SK-N-SH treated with all-trans-retinoic acid at 6 μM for 48 hours (cell line): ENCODE measurements at regions not wholly inside any gene's neighbourhood (a gene's known extent, or its start where the extent isn't known, plus 50 kb on each side); places are given as distances from the start of the nearest gene placed in this dataset.

ENCODE experiments used
- ATAC-seq: fragments of 200-7000 bp; cut with Tn5 transposase; 3 replicates; pipeline ENCODE4 v1.9.1; 2020; ENCODE audit warnings: mild to moderate bottlenecking, moderate library complexity
- BACH2 ChIP-seq: fragments of 250-450 bp; sonication (Bioruptor Pico); IDR thresholded peaks from 2 replicates; pipeline ENCODE4 v1.9.0; 2021; ENCODE audit warnings: mild to moderate bottlenecking, borderline replicate concordance
- CSDC2 ChIP-seq: fragments of 250-450 bp; sonication (Bioruptor Pico); IDR thresholded peaks from 2 replicates; pipeline ENCODE4 v1.5.0; 2020; ENCODE audit warnings: mild to moderate bottlenecking, moderate library complexity
- GLIS3 ChIP-seq: fragments of 250-450 bp; sonication (Bioruptor Pico); IDR thresholded peaks from 2 replicates; pipeline ENCODE4 v1.5.0; 2020; ENCODE audit warnings: mild to moderate bottlenecking, moderate library complexity
- ISL1 ChIP-seq: fragments of 250-450 bp; sonication (Bioruptor Pico); IDR thresholded peaks from 2 replicates; pipeline ENCODE4 v2.1.2; 2022; ENCODE audit warnings: mild to moderate bottlenecking, moderate library complexity
- OSR1 ChIP-seq: fragments of 250-450 bp; sonication (Bioruptor Pico); IDR thresholded peaks from 2 replicates; pipeline ENCODE4 v1.8.0; 2022; ENCODE audit warnings: moderate library complexity, mild to moderate bottlenecking, inconsistent platforms
- PATZ1 ChIP-seq: fragments of 250-450 bp; sonication (Bioruptor Pico); IDR thresholded peaks from 2 replicates; pipeline ENCODE4 v1.8.0; 2020; ENCODE audit warnings: mild to moderate bottlenecking, moderate library complexity, borderline replicate concordance
- PPARA ChIP-seq: fragments of 250-450 bp; sonication (Bioruptor Pico); IDR thresholded peaks from 2 replicates; pipeline ENCODE4 v1.5.0; 2020; ENCODE audit warnings: mild to moderate bottlenecking, borderline replicate concordance
- SNAI2 ChIP-seq: fragments of 250-450 bp; sonication (Bioruptor Pico); IDR thresholded peaks from 2 replicates; pipeline ENCODE4 v1.5.0; 2020; ENCODE audit warnings: mild to moderate bottlenecking, moderate library complexity
- TSHZ2 ChIP-seq: fragments of 250-450 bp; sonication (Bioruptor Pico); IDR thresholded peaks from 2 replicates; pipeline ENCODE4 v1.5.0; 2020; ENCODE audit warnings: mild to moderate bottlenecking, moderate library complexity
- ZC3H10 ChIP-seq: fragments of 250-450 bp; sonication (Bioruptor Pico); IDR thresholded peaks from 2 replicates; pipeline ENCODE4 v1.5.1; 2021; ENCODE audit warnings: mild to moderate bottlenecking, moderate library complexity
- ZFP3 ChIP-seq: fragments of 250-450 bp; sonication (Bioruptor Pico); IDR thresholded peaks from 2 replicates; pipeline ENCODE4 v1.5.0; 2020; ENCODE audit warnings: mild to moderate bottlenecking, moderate library complexity
- ZFP30 ChIP-seq: fragments of 450-650 bp; formaldehyde crosslinking; IDR thresholded peaks from 2 replicates; pipeline ENCODE4 v1.5.0; 2022; ENCODE audit warnings: mild to moderate bottlenecking, moderate library complexity
- ZNF565 ChIP-seq: fragments of 450-650 bp; formaldehyde crosslinking; conservative IDR thresholded peaks from 2 replicates; pipeline ENCODE4 v1.5.0; 2020; ENCODE audit warnings: low read depth, mild to moderate bottlenecking, moderate library complexity
- ZNF70 ChIP-seq: fragments of 450-650 bp; formaldehyde crosslinking; IDR thresholded peaks from 2 replicates; pipeline ENCODE4 v1.5.0; 2020; ENCODE audit warnings: mild to moderate bottlenecking, moderate library complexity
- ZNF8 ChIP-seq: fragments of 450-650 bp; formaldehyde crosslinking; IDR thresholded peaks from 2 replicates; pipeline ENCODE4 v1.5.0; 2020; ENCODE audit warnings: mild to moderate bottlenecking, moderate library complexity
- TF ChIP-seq, protein P1 (sequence below): fragments of 250-450 bp; sonication (Bioruptor Pico); IDR thresholded peaks from 2 replicates; pipeline ENCODE4 v1.8.0; 2021; ENCODE audit warnings: low read depth, mild to moderate bottlenecking, moderate library complexity, borderline replicate concordance
- TF ChIP-seq, protein P2 (sequence below): fragments of 250-450 bp; sonication (Bioruptor Pico); IDR thresholded peaks from 2 replicates; pipeline ENCODE4 v1.5.1; 2021; ENCODE audit warnings: mild to moderate bottlenecking, moderate library complexity
- TF ChIP-seq, protein P3 (sequence below): fragments of 250-450 bp; sonication (Bioruptor Pico); IDR thresholded peaks from 2 replicates; pipeline ENCODE4 v1.5.1; 2020; ENCODE audit warnings: low read depth, mild to moderate bottlenecking, moderate library complexity

DNA sequence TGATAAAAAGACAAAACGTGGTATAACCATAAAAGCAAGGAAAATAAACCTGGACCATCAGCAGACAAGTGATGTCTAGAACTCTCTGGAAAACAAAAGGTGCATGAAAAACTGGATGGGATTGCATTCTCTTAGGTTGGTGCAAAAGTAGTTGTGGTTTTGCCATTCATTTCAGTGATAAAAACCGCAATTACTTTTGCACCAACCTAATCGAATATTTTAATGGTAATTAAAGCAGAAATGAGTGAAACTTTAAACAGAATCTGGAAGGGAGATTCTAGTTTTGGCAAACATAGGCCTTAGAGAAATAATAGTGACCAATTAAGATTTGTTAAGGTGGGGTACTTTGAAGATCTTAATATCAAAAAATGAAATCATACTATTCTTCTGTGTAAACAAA, 800.8 kb upstream of the GYPC start:
- ATAC-seq: no peak
- no peak for TF ChIP-seq OSR1 (CRISPR knock-in tag)
- TF ChIP-seq ZNF70 (CRISPR knock-in tag): no peak
- TF ChIP-seq, all 23 proteins: peak for 0

DNA sequence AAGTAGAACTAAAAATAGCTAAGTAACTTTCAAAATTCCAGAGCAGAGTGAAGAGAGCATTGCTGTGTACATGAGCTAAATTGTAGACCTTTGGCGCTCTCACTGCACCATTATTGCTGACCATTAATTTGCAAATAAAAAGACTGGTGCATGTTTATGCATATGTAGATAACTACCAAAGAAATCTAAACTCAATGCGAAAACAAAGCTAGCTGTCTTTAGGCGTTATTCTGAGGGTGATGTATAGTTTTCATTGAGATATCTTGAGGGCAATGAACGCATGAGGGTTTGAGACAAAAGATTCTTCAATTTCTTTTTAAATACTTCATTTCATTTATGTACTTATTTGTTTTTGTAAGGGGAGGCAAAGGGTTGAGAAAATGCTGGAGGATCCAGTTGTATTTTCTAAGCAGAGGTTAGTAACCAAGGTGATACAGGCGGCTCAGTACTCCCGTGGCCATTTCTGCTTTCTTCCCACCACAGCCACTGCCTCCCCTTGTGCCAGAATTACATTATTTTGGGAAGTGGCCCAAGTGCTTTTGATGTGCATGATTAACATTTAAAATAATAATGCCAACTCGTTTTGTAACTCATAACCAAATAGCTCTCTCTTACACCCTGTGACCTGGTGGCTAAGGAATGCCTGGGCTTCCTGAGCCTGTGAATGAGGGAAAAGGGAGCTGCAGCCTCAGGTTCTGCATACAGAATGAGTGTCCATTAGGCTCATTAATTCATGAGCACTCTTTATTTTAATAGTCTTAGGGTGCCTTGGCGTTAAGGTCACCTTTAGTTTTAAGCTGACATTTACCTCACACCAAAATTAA, 797.8 kb upstream of the GYPC start:
- no peak for ATAC-seq

GRCh38 chr2:125861461-125861860, 794.5 kb upstream of the GYPC start:
- TF ChIP-seq, protein P1, sequence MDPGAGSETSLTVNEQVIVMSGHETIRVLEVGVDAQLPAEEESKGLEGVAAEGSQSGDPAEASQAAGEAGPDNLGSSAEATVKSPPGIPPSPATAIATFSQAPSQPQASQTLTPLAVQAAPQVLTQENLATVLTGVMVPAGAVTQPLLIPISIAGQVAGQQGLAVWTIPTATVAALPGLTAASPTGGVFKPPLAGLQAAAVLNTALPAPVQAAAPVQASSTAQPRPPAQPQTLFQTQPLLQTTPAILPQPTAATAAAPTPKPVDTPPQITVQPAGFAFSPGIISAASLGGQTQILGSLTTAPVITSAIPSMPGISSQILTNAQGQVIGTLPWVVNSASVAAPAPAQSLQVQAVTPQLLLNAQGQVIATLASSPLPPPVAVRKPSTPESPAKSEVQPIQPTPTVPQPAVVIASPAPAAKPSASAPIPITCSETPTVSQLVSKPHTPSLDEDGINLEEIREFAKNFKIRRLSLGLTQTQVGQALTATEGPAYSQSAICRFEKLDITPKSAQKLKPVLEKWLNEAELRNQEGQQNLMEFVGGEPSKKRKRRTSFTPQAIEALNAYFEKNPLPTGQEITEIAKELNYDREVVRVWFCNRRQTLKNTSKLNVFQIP: no peak
- TF ChIP-seq GLIS3 (no peak), TSHZ2 (no peak), ZC3H10 (no peak)
- TF ChIP-seq, protein P2, sequence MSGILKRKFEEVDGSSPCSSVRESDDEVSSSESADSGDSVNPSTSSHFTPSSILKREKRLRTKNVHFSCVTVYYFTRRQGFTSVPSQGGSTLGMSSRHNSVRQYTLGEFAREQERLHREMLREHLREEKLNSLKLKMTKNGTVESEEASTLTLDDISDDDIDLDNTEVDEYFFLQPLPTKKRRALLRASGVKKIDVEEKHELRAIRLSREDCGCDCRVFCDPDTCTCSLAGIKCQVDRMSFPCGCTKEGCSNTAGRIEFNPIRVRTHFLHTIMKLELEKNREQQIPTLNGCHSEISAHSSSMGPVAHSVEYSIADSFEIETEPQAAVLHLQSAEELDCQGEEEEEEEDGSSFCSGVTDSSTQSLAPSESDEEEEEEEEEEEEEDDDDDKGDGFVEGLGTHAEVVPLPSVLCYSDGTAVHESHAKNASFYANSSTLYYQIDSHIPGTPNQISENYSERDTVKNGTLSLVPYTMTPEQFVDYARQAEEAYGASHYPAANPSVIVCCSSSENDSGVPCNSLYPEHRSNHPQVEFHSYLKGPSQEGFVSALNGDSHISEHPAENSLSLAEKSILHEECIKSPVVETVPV (CRISPR knock-in tag): no peak
- no peak for ATAC-seq

More for the DNA sequence above, 797.8 kb upstream of the GYPC start:
- TF ChIP-seq, protein P1: no peak
- TF ChIP-seq GLIS3: no peak
- TF ChIP-seq ZNF565 (CRISPR knock-in tag): no peak
- TF ChIP-seq ZNF8 (CRISPR knock-in tag): no peak
- no peak for TF ChIP-seq PATZ1 (CRISPR knock-in tag)
- TF ChIP-seq CSDC2 (CRISPR knock-in tag): no peak
- no peak for TF ChIP-seq SNAI2 (CRISPR knock-in tag)
- TF ChIP-seq OSR1 (CRISPR knock-in tag): no peak

- no peak for ATAC-seq
- TF ChIP-seq SNAI2 (CRISPR knock-in tag) (no peak), ZFP3 (CRISPR knock-in tag) (no peak), PATZ1 (CRISPR knock-in tag) (no peak), ISL1 (CRISPR knock-in tag) (no peak), ZC3H10 (no peak), TSHZ2 (no peak), PPARA (no peak), ZNF8 (CRISPR knock-in tag) (no peak), ZNF70 (CRISPR knock-in tag) (no peak), BACH2 (CRISPR knock-in tag) (no peak), ZFP30 (CRISPR knock-in tag) (no peak), OSR1 (CRISPR knock-in tag) (no peak), ZNF565 (CRISPR knock-in tag) (no peak)
- TF ChIP-seq, protein P3, sequence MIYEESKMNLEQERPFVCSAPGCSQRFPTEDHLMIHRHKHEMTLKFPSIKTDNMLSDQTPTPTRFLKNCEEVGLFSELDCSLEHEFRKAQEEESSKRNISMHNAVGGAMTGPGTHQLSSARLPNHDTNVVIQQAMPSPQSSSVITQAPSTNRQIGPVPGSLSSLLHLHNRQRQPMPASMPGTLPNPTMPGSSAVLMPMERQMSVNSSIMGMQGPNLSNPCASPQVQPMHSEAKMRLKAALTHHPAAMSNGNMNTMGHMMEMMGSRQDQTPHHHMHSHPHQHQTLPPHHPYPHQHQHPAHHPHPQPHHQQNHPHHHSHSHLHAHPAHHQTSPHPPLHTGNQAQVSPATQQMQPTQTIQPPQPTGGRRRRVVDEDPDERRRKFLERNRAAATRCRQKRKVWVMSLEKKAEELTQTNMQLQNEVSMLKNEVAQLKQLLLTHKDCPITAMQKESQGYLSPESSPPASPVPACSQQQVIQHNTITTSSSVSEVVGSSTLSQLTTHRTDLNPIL: no peak
These were observed 788.0 kb upstream of the GYPC start for GRCh38 chr2:125867908-125868307.
